ENCODE measurements at regions not wholly inside any gene's neighbourhood (a gene's known extent, or its start where the extent isn't known, plus 50 kb on each side); places are given as distances from the start of the nearest gene placed in this dataset.

GRCh38 chr14:58836303-58836974, 198.7 kb downstream of the DACT1 start:
- TF ChIP-seq CTCF (IDR thresholded peaks at IDR 0.05) (no peak), POLR2A (IDR thresholded peaks at IDR 0.05) (no peak)

Measured in Peyer's patch (tissue), 4 donors.